ENCODE measurements at regions not wholly inside any gene's neighbourhood (a gene's known extent, or its start where the extent isn't known, plus 50 kb on each side); places are given as distances from the start of the nearest gene placed in this dataset.

- Histone ChIP-seq H3K4me2 (ENCODE audit: control insufficient read depth, insufficient read depth) (no peak overlapping the region), H2AFZ (ENCODE audit: control insufficient read depth, low read depth, low read length) (no peak overlapping the region), H3K9ac (ENCODE audit: control insufficient read depth, insufficient read depth, low read length) (no peak overlapping the region), H3K79me2 (ENCODE audit: control insufficient read depth, insufficient read depth, low read length) (no peaks in the 10 kb centered on the region), H3K36me3 (ENCODE audit: control insufficient read depth in 2 of 2, insufficient read depth in 2 of 2, low read length in 1 of 2) (no peaks in the 10 kb centered on the region), H3K4me3 (no peak overlapping the region), H4K20me1 (ENCODE audit: control insufficient read depth, insufficient read depth) (no peaks in the 10 kb centered on the region), H3K4me1 (ENCODE audit: control insufficient read depth, insufficient read depth, low read length) (no peaks in the 10 kb centered on the region), H3K27me3 (replicated peaks in 1 of 2; ENCODE audit: control insufficient read depth in 2 of 2, insufficient read depth in 2 of 2, low read length in 1 of 2) (no peaks in the 10 kb centered on the region), H3K27ac (ENCODE audit: control insufficient read depth, insufficient read depth) (no peak overlapping the region), H3K9me3 (replicated peaks; ENCODE audit: control insufficient read depth, insufficient read depth, low read length) (no peaks in the 10 kb centered on the region)
- TF ChIP-seq TCF7 (IDR thresholded peaks at IDR 0.05; ENCODE audit: borderline replicate concordance) (no peak), CHD1 (IDR thresholded peaks at IDR 0.05; ENCODE audit: low read depth, low read length) (no peak), CBFB (IDR thresholded peaks at IDR 0.05; ENCODE audit: low read depth) (no peak), CBX3 (IDR thresholded peaks at IDR 0.05; ENCODE audit: borderline replicate concordance, low read depth) (no peak), NKRF (conservative IDR thresholded peaks at IDR 0.05) (no peak), MLLT1 (IDR thresholded peaks at IDR 0.05) (no peak)
- in situ Hi-C loops (cut with MboI) (no loop called here), intact Hi-C loops (cut with micrococcal nuclease; ENCODE audit: unreplicated experiment) (no loop called here)
- BruUV-seq (replicated peaks) = no TSS peak
- ChIA-PET POLR2A (no interaction called here), RAD21 (ENCODE audit: unreplicated experiment) (no interaction called here), CTCF (no interaction called here), SMC1A (ENCODE audit: uncharacterized antibody, unreplicated experiment) (no interaction called here)
- DNase-seq (ENCODE audit: low read depth, low spot score) = no peak
- WGBS (ENCODE audit: insufficient coverage, insufficient replicate concordance, low lambda C conversion rate, missing lambda C conversion rate) = 5% methylated on average over 1 of the region's 1 CpG
- no peak for ATAC-seq
- FAIRE-seq = no peak
Observed at GRCh38 chr5:153043886-153044285, 446.6 kb upstream of the GRIA1 start.
